ENCODE measurements at regions not wholly inside any gene's neighbourhood (a gene's known extent, or its start where the extent isn't known, plus 50 kb on each side); places are given as distances from the start of the nearest gene placed in this dataset.
"Not testable (repeated sequence)": the region's sequence is repeated elsewhere in the genome, so short reads cannot be mapped to it uniquely, and the experiment has no call there.

- DNase-seq, result no peak
Measured at GRCh38 chr11:69869311-69869939, 50.2 kb upstream of the FGF3 start.

GRCh38 chr11:69870766-69871165 is 51.5 kb upstream of the FGF3 start:
- DNase-seq, result no peak

DNA sequence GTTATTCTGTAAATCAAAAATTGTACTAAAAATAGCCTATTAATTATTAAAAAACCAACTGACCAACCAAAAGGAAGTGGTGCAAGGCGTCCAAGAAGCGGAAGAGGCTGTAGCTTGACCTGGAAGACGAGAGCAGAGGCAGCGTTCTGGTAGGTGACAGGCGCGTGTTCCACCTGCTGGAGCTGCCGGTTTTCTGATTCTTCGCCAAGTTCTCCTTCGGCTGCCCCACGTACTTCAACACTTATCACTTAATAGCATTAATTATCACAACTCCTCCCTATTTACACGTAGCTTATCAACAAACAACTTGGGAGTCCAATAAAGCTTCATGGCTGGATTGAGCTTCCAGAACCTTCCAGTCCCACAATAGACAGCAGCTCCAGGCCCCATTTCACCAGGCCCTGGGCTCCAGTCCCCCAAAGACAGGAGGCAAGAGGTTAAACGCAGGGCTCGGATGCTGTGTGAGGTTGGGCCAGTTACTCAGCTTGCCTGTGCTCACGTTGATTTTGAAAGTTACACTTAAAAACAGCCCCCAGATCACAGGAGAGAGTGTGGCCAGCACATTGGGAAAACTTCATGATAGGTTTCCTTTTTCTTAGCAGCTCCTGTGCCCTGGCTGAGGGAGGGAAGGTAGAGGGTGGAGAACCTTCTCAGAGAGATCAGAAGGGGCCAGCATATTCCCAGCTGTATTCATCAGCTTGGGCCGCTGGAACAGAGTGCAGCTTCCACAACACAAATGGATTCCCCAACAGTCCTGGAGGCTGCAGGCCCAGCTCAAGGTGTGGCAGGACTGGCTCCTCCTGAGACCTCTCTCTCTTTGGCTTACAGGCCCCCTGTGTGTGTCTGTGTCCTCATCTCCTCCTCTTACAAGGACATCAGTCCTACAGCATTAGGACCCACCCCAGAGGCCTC is 54.2 kb upstream of the FGF3 start:
- DNase-seq, result no peak

DNA sequence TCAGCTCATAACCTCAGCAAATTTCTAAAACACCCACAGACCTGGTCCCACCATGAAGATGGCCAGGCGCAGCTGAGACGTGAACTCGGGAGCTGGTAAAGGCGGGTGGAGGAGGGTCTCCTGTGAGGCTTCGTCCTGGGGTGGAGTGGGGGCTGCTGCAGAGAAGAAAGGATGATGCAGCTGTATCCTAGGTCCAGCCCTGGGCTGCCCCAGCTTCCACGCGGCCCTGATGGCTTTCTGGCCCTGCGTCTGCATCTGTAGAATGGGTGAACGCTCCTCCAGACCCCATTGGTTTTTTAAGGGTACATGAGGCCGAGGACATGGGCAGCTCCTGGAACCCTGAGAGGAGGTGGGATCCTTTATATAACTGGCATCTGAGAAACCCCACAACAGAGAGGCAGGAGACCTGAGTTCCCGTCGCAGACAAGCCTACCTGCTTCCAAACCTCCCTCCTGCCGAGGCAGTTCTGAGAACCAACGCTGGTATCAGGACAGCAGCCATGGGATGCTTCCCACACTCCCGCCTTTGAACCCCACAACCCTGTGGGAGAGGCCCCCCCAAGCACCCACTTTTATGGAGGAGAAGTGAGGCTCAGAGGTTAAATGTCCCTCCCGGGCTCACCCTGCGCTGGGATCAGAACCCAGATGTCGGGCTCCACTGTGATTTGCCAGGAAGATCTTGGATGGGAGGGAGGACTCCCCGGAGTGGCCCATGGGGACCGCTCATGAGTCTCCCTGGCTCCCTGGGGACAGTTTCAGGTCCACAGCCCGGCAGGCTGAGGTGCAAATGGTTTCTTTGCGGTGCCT is 55.2 kb upstream of the FGF3 start:
- DNase-seq, result no peak

- no peak for DNase-seq
Measured at GRCh38 chr11:69874984-69875624, 55.9 kb upstream of the FGF3 start.

GRCh38 chr11:69876013-69876412 is 56.8 kb upstream of the FGF3 start:
- no peak for DNase-seq

- DNase-seq, result no peak
Measured at GRCh38 chr11:69877235-69877634, 58.0 kb upstream of the FGF3 start.

DNA sequence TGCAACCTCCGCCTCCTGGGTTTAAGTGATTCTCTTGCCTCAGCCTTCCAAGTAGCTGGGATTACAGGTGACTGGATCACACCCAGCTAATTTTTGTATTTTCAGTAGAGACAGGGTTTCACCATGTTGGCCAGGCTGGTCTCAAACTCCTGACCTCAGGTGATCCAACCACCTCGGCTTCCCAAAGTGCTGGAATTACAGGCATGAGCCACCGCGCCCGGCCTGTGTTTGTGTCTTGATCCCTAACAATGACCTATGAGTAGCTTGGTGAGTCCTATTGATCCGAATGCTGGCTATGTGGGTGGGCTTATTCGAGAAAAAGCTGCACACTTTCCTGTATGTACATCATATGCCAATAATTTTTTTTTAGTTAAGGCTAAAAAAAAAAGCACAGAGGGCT is 58.5 kb upstream of the FGF3 start:
- not testable (repeated sequence) for DNase-seq

DNA sequence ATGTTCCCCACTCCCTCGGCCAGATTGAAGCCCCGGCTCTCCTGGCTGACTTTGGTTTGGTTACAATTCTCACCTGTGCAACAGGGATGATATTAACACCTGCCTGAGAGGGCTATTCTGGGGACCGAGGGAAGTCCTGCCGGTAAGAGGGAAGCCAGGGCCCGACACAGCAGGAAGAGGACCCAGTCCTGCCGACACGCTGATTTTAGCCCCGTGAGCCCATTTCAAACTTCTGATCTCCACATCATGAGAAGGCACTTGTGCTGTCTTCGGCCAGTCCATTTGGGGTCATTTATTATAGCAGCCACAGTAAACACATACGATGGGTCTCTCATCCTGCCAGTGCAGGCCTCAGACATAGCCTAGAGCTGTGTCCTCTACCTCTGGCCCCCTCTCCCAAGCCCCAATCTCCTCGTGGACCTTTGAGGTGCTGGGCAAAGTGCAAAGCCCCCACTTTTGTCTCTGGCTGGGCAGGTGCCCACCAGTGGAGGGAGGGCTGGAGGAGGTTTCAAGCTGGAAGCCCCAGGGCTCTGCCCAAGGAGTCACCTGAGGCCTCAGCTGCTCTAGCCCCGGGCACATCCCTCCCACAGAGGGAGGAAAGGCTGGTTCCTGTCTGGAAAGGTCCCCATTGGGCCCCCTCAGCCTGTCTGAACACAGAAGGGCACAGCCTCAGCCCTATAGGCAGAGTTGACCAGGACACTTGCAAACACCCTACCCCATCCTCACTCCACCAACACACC is 59.1 kb upstream of the FGF3 start:
- DNase-seq, result no peak

DNA sequence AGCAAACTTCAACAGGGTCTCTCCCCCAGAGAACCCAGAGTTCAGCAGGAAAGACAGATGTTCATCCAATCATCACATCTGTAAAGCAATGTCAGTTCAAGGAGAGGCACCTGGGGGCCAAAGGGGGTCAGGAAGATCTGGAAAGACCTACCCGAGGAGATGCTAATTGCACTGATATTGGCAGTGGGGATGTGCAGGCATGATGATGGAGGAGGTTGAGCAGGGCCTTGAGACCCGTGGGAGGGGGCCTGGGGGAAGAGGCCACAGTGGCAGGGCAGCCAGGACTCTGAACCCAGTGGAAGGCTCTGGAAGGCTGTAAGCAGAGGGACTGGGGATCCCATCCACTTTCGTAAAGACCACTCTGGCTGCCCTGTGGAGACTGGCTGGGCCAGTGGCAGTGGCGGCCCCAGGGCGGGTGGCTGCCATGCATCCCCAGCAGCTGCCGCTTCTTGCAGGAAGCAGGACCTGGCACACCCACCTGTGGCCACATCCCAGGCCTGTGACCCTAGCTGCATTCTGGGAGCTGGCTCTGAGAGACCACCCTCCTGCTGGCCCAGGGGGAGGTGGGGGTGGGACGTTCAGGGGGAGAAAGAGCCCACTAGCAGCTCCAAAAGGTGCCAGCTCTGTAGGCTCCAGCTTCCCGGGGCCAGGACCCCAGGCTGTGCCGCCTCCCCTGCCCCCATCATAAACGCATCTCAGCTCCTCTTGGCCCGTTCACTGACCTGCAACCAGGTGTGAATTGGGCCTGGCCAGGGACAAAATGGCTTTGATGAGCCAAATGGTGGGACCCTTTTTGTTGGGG is 59.9 kb upstream of the FGF3 start:
- DNase-seq, result no peak

DNA sequence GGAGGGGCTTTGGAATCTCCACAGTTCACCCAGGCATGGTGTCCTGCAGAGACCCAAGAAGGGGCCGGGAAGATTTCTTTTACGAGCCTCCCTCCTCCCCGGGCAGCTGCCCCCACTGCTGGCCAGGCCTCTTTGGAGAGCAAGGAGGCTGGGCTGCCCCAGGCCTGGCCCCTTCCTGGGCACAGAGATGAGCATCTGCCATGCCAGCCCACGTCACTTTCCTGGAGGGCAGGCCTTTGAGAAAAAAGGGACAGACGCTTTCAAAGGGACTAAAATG is 60.5 kb upstream of the FGF3 start:
- no peak for DNase-seq

DNA sequence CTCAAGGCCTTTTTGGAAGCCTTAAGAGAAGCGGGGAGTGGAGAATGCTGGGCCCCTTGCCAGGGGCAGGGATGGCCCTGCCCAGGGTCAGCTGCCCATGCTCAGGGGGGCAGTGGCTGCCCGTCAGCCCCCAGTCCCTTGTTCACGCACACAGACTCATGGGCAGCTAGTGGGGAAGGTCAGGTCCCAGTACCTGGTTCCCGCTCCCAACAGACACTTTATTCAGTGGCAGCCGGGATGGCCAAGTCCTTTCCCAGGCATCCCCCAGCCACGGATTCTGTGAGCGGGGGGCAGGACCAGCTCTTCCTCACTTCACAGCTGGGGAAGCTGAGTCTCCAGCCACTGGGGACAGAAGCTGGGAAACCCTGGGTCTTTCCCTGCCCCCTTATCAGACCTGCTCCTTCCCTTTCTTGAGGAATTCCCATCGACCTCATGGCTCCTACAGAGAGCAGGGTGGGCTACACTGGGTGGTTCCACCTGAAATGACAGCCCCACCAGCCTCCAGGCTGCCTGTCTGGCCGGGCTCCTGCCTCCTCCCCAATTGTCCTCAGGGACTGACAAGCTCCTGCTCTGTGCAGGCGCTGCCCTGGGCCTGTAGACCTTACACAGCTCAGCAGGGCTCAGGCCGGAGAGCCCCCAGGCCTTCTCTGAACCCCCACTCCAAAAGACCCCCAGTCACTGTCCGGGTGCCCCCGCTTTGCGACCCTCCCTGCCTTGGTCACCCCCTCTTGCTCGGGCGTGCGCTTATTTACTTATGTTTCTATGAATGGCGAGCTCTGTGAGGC is 61.0 kb upstream of the FGF3 start:
- DNase-seq, result no peak

GRCh38 chr11:69880826-69881445 is 61.7 kb upstream of the FGF3 start:
- DNase-seq, result no peak

- DNase-seq, result no peak
Measured at GRCh38 chr11:69881467-69882269, 62.5 kb upstream of the FGF3 start.

GRCh38 chr11:69882270-69882608 is 63.0 kb upstream of the FGF3 start:
- DNase-seq, result no peak

DNA sequence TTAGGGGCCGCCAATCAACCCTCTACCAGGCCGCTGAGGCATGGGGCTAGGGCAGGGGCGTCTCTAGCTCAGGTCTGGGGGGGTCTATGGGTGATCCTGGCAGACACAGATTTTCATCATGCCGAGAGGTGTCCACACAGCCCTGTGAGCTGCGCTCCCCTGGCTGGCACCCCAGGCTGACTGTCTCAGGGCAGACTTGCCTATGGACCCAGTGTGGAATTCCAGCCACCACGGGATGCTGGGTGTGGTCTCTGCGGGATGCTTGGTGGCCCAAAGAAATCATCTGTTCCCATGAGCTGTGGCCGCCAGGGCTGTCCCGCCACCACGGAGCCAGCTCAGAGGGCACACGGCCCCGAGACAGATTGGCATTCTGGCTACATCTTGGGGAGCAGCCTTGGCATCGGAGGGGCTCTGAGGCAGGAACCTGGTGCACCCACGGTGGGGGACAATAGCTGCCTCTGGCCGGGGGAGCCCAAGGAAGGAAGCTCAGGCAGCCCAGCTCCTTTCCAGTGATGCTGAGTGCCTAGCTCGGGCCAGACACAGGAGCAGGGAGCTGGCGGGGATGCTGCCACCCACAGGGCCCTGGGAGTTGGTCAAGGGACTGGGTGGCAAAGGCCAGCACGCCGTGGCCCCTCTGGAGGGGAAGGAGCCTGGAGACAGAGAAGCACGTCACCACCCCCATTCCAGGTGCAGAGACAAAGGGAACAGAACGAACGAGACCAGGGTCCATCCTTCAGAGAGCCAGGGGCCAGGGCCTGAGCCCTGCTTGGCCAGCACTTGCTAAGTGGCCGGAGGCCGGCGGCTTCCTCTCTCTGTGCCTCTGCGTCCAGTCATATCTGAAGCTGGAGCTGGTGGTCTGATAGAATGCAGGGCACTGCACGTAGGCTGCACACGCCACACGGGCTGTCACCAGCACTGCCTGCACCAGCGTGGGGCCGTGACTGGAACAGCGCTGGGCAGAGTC is 64.4 kb upstream of the FGF3 start:
- DNase-seq, result no peak

- DNase-seq, result no peak
Measured at GRCh38 chr11:69884286-69884685, 65.1 kb upstream of the FGF3 start.

- DNase-seq, result no peak
Measured at GRCh38 chr11:69884751-69885150, 65.5 kb upstream of the FGF3 start.
